ENCODE measurements at regions not wholly inside any gene's neighbourhood (a gene's known extent, or its start where the extent isn't known, plus 50 kb on each side); places are given as distances from the start of the nearest gene placed in this dataset.

DNA sequence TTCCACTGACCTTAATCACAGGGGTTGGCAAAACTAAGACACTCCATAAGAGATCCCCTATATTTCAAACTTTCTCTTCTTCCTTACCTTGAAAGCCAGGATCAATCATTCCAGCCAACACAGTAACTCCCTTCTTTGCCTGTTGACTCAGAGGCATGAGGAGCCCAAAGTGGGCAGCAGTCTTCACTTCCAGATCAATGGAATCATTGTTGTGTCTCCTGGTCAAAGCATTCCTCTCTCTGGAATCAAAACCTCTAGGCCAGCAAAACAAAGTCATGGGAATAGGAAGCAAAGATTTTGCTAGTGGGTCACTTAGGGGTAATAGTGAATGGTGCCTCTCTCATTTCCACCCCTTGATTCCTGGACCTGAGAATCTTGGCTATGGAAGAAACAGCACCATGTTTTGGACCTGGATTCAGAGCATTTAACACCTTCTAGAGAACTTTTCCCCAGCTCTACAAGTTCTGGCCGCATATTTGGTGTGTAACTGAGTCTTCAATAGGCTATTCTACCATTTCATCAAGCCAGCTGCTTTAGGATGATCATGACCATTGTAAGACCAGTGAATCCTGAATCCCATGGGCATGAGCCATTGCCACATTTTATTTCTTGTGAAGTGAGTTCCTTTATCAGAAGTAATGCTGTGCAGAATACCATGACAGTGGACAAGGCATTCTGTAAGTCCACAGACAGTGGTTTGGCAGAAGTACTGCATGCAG lies 65.7 kb upstream of the SERPINE2 start:
- TF ChIP-seq, protein P1, sequence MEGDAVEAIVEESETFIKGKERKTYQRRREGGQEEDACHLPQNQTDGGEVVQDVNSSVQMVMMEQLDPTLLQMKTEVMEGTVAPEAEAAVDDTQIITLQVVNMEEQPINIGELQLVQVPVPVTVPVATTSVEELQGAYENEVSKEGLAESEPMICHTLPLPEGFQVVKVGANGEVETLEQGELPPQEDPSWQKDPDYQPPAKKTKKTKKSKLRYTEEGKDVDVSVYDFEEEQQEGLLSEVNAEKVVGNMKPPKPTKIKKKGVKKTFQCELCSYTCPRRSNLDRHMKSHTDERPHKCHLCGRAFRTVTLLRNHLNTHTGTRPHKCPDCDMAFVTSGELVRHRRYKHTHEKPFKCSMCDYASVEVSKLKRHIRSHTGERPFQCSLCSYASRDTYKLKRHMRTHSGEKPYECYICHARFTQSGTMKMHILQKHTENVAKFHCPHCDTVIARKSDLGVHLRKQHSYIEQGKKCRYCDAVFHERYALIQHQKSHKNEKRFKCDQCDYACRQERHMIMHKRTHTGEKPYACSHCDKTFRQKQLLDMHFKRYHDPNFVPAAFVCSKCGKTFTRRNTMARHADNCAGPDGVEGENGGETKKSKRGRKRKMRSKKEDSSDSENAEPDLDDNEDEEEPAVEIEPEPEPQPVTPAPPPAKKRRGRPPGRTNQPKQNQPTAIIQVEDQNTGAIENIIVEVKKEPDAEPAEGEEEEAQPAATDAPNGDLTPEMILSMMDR (IDR thresholded peaks at IDR 0.05): no peak

- TF ChIP-seq, protein P1 (IDR thresholded peaks at IDR 0.05): no peak
Measured at GRCh38 chr2:224103651-224104050, 64.6 kb upstream of the SERPINE2 start.

DNA sequence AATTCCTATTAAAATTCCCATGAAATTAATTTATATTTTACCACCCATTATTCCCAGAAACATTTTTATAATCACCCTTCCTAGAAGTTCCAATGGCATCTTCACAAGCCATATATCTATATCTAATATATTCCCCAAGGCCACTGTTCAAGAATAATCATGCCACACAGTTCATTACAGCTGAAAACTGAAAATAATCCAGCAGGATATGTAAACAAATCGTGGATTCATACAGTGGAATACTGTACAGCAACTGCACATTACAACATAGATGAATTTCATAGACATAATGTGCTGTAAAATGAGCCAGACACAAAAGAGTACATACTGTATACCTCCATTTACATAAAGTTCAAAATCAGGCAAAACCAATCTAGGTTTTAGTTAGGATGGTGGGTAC lies 63.9 kb upstream of the SERPINE2 start:
- TF ChIP-seq, protein P1 (IDR thresholded peaks at IDR 0.05): no peak

DNA sequence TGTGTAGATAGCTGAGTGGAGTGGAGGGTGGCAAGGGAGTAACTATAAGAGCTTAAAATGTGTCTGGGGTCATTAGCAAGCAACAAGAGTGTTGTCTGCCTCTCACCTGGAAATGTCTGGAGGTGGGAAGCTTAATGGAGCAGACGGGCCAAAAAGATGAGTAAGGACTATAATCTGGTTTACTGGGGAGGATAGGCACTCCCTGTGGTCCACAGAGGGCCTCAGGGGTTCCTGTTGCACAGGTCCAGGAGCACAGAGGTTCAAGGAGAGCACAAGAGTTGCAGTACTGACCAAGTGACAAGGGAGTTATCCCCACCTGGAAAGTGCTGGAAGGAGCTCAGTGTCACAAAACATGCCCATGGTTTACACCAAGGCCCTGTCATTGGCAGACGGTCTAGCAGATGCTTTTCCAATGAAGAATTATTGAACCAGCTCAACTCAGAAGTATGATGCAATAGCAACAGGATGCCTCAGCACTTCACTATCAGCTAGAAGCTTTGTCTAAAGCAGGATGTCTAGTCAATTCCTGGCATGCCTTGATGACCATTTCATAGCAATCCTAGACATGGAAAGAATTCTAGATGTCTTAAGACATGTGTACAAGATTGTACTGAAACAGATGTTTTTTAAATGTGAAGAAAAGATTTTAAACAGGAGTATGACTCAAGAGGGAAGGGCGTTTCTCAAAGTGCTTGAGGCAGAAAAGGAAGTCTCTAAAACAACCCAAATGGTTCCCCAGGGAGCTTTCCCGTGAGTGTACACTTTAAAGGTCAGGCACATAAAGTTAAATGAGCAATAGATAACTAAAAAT lies 62.9 kb upstream of the SERPINE2 start:
- TF ChIP-seq, protein P1 (IDR thresholded peaks at IDR 0.05): no peak

GRCh38 chr2:224099861-224100643 lies 61.0 kb upstream of the SERPINE2 start:
- TF ChIP-seq, protein P1 (IDR thresholded peaks at IDR 0.05): no peak

- TF ChIP-seq, protein P1 (IDR thresholded peaks at IDR 0.05): no peak
Measured at GRCh38 chr2:224098481-224099230, 59.6 kb upstream of the SERPINE2 start.

- TF ChIP-seq, protein P1 (IDR thresholded peaks at IDR 0.05): no peak
Measured at GRCh38 chr2:224094413-224094812, 55.3 kb upstream of the SERPINE2 start.

Data from LNCAP (cell line).